ENCODE measurements at regions not wholly inside any gene's neighbourhood (a gene's known extent, or its start where the extent isn't known, plus 50 kb on each side); places are given as distances from the start of the nearest gene placed in this dataset.

- DNase-seq, result no peak
These were observed 124.6 kb upstream of the BCL2L14 start for GRCh38 chr12:11946161-11946560.

GRCh38 chr12:11947213-11947612, 123.5 kb upstream of the BCL2L14 start:
- DNase-seq, result no peak

GRCh38 chr12:11949738-11950411, 120.9 kb upstream of the BCL2L14 start:
- no peak for DNase-seq

GRCh38 chr12:11951209-11951608, 119.5 kb upstream of the BCL2L14 start:
- DNase-seq, result no peak

- DNase-seq, result no peak
These were observed 117.2 kb upstream of the BCL2L14 start for GRCh38 chr12:11953523-11953922.

GRCh38 chr12:11954181-11954580, 116.6 kb upstream of the BCL2L14 start:
- no peak for DNase-seq

- DNase-seq, result peak; percentile 10 to 12
These were observed 112.3 kb upstream of the BCL2L14 start for GRCh38 chr12:11958221-11959091.

- no peak for DNase-seq
These were observed 111.5 kb upstream of the BCL2L14 start for GRCh38 chr12:11959117-11959823.

- DNase-seq, result no peak
These were observed 110.1 kb upstream of the BCL2L14 start for GRCh38 chr12:11960646-11961045.

GRCh38 chr12:11961686-11962085, 109.1 kb upstream of the BCL2L14 start:
- DNase-seq, result no peak

GRCh38 chr12:11962860-11963259, 107.9 kb upstream of the BCL2L14 start:
- no peak for DNase-seq

GRCh38 chr12:11963841-11964471, 106.8 kb upstream of the BCL2L14 start:
- DNase-seq, result no peak

GRCh38 chr12:11965258-11965910, 105.4 kb upstream of the BCL2L14 start:
- no peak for DNase-seq

GRCh38 chr12:11967376-11968047, 103.2 kb upstream of the BCL2L14 start:
- DNase-seq, result no peak

- DNase-seq, result no peak
These were observed 102.7 kb upstream of the BCL2L14 start for GRCh38 chr12:11968048-11968383.

GRCh38 chr12:11968516-11968915, 102.2 kb upstream of the BCL2L14 start:
- DNase-seq, result no peak

- DNase-seq, result no peak
These were observed 101.1 kb upstream of the BCL2L14 start for GRCh38 chr12:11969437-11970154.

- DNase-seq, result no peak
These were observed 100.6 kb upstream of the BCL2L14 start for GRCh38 chr12:11970155-11970520.

GRCh38 chr12:11973396-11973795, 97.3 kb upstream of the BCL2L14 start:
- no peak for DNase-seq

- no peak for DNase-seq
These were observed 94.7 kb upstream of the BCL2L14 start for GRCh38 chr12:11976005-11976404.

- no peak for DNase-seq
These were observed 91.9 kb upstream of the BCL2L14 start for GRCh38 chr12:11978726-11979384.

All from activated CD4-positive, alpha-beta T cell treated with anti-CD3 and anti-CD28 coated beads, Interleukin-2, amount 50 U/mL, for 4 hours (primary cell).